SK-N-SH (cell line): ENCODE measurements at regions not wholly inside any gene's neighbourhood (a gene's known extent, or its start where the extent isn't known, plus 50 kb on each side); places are given as distances from the start of the nearest gene placed in this dataset.

ENCODE experiments used
- CTCF ChIA-PET: fragments of 300-600, 350-600 bp; formaldehyde crosslinking; extraction: SDS; loops from one replicate; lab custom pipeline; 2021; lab: Yijun Ruan, JAX
- POLR2A ChIA-PET: fragments of 350-600 bp; sonication (Branson Sonifier 250); formaldehyde crosslinking; extraction: SDS; loops from one replicate; lab custom pipeline; 2020; ENCODE audit warnings: antibody characterized with exemption, inconsistent platforms; lab: Yijun Ruan, JAX
- DNase-seq: peaks from one replicate; pipeline ENCODE4 v3.0.0; 2012
- H2AFZ ChIP-seq: fragments of 200-600 bp; sonication (generic); 2 replicates; pipeline ENCODE4 v1.8.1; 2016; ENCODE audit warnings: antibody characterized with exemption, mild to moderate bottlenecking, low read depth
- H3F3A ChIP-seq: fragments of 200-600 bp; sonication (generic); replicated peaks from 2 replicates; pipeline ENCODE3; 2016; ENCODE audit warnings: antibody characterized with exemption, mild to moderate bottlenecking; ENCODE audit not compliant: insufficient read depth
- H3K27ac ChIP-seq, 2 experiments: fragments of 200-500 bp in 1 of 2; fragments of 200-600 bp in 1 of 2; sonication (Bioruptor generic) in 1 of 2; sonication (generic), shearing (Covaris generic) in 1 of 2; 2 replicates each; pipeline versions ENCODE4 v1.5.1 to v1.6.1; 2014 to 2016; ENCODE audit warnings: low read depth in 2 of 2, inconsistent platforms in 1 of 2, low read length in 1 of 2, mild to moderate bottlenecking in 1 of 2, mixed read lengths in 1 of 2
- H3K27me3 ChIP-seq: fragments of 200-600 bp; sonication (generic), shearing (Covaris generic); 2 replicates; pipeline ENCODE4 v1.6.1; 2016; ENCODE audit warnings: mixed run types; ENCODE audit not compliant: insufficient read depth
- H3K36me3 ChIP-seq, 2 experiments: fragments of 200-500 bp in 1 of 2; fragments of 200-600 bp in 1 of 2; sonication (Bioruptor generic) in 1 of 2; sonication (generic) in 1 of 2; replicated peaks in 1 of 2; 2 replicates each; pipeline versions ENCODE3 to v1.5.1; 2014 to 2016; ENCODE audit warnings: low read length in 1 of 2, mild to moderate bottlenecking in 1 of 2; ENCODE audit not compliant: insufficient read depth in 2 of 2, control insufficient read depth in 1 of 2
- H3K4me1 ChIP-seq, 2 experiments: fragments of 200-500 bp in 1 of 2; fragments of 200-600 bp in 1 of 2; sonication (Bioruptor generic) in 1 of 2; sonication (generic), shearing (Covaris generic) in 1 of 2; 2 replicates each; pipeline versions ENCODE4 v1.5.1 to v1.6.1; 2014 to 2016; ENCODE audit warnings: low read depth in 1 of 2, low read length in 1 of 2, mixed run types in 1 of 2; ENCODE audit not compliant: insufficient read depth in 2 of 2, control insufficient read depth in 1 of 2
- H3K4me2 ChIP-seq: fragments of 200-600 bp; sonication (generic), shearing (Covaris generic); 2 replicates; pipeline ENCODE4 v1.6.1; 2017; ENCODE audit warnings: mixed run types
- H3K4me3 ChIP-seq, 2 experiments: fragments of 200-500 bp in 1 of 2; fragments of 200-600 bp in 1 of 2; sonication (Bioruptor generic) in 1 of 2; sonication (generic), shearing (Covaris generic) in 1 of 2; 2 replicates each; pipeline versions ENCODE4 v1.5.1 to v1.8.1; 2014 to 2016; ENCODE audit warnings: low read depth in 2 of 2, inconsistent platforms in 1 of 2, low read length in 1 of 2, mild to moderate bottlenecking in 1 of 2, mixed read lengths in 1 of 2, moderate library complexity in 1 of 2
- H3K79me2 ChIP-seq: fragments of 200-600 bp; sonication (generic); 2 replicates; pipeline ENCODE4 v1.8.1; 2017; ENCODE audit warnings: mild to moderate bottlenecking; ENCODE audit not compliant: insufficient read depth
- H3K9ac ChIP-seq: fragments of 200-600 bp; sonication (generic); 2 replicates; pipeline ENCODE4 v1.6.1; 2017; ENCODE audit warnings: mixed run types
- H3K9me2 ChIP-seq: fragments of 200-600 bp; sonication (generic); 2 replicates; pipeline ENCODE4 v1.6.1; 2017; ENCODE audit warnings: mixed run types
- H3K9me3 ChIP-seq: fragments of 200-600 bp; sonication (generic); 2 replicates; pipeline ENCODE4 v1.6.1; 2017; ENCODE audit warnings: mixed run types, mild to moderate bottlenecking, moderate library complexity
- H4K20me1 ChIP-seq: fragments of 200-600 bp; sonication (generic); 2 replicates; pipeline ENCODE4 v1.6.1; 2017; ENCODE audit warnings: mild to moderate bottlenecking, mixed run types; ENCODE audit not compliant: insufficient read depth
- CHD2 ChIP-seq: fragments of 150-350 bp; IDR thresholded peaks from 2 replicates; pipeline ENCODE4 v1.6.1; 2018; ENCODE audit warnings: low read length; ENCODE audit not compliant: partially characterized antibody
- EZH2phosphoT487 ChIP-seq: fragments of 200-600 bp; sonication (generic); IDR thresholded peaks from 2 replicates; pipeline ENCODE4 v1.6.1; 2017; ENCODE audit warnings: low read depth, mixed run types, mild to moderate bottlenecking, antibody characterized with exemption, moderate library complexity, borderline replicate concordance
- FOSL2 ChIP-seq: IDR thresholded peaks from 2 replicates; pipeline ENCODE4 v1.4.0; 2012; ENCODE audit warnings: low read depth, mild to moderate bottlenecking, moderate library complexity, borderline replicate concordance
- FOXJ3 ChIP-seq: sonication (generic); formaldehyde crosslinking; IDR thresholded peaks from 2 replicates; pipeline ENCODE4 v1.5.1; 2020; ENCODE audit warnings: mild to moderate bottlenecking, missing genetic modification reagents
- FOXM1 ChIP-seq: IDR thresholded peaks from 2 replicates; pipeline ENCODE4 v1.4.0; 2012; ENCODE audit warnings: low read depth, mild to moderate bottlenecking
- GATA2 ChIP-seq: sonication (generic); formaldehyde crosslinking; IDR thresholded peaks from 2 replicates; pipeline ENCODE4 v1.5.0; 2020; ENCODE audit warnings: mild to moderate bottlenecking, missing genetic modification reagents
- JUND ChIP-seq: IDR thresholded peaks from 2 replicates; pipeline ENCODE4 v1.4.0; 2012
- MEF2A ChIP-seq: IDR thresholded peaks from 2 replicates; pipeline ENCODE4 v1.4.0; 2012; ENCODE audit warnings: low read depth, borderline replicate concordance
- MXI1 ChIP-seq: IDR thresholded peaks from 2 replicates; pipeline ENCODE4 v1.6.1; 2012; ENCODE audit warnings: mild to moderate bottlenecking, low read depth, low read length, improper control_type of control experiment
- NRF1 ChIP-seq: IDR thresholded peaks from 2 replicates; pipeline ENCODE4 v1.6.1; 2012; ENCODE audit warnings: low read depth, mild to moderate bottlenecking, low read length
- RFX5 ChIP-seq: IDR thresholded peaks from 2 replicates; pipeline ENCODE4 v1.6.1; 2012; ENCODE audit warnings: mild to moderate bottlenecking, improper control_type of control experiment, low read length
- RXRA ChIP-seq: IDR thresholded peaks from 2 replicates; pipeline ENCODE4 v1.4.0; 2012; ENCODE audit warnings: low read depth, mild to moderate bottlenecking, borderline replicate concordance
- SIN3A ChIP-seq: IDR thresholded peaks from 2 replicates; pipeline ENCODE4 v1.6.1; 2012; ENCODE audit warnings: low read depth, mild to moderate bottlenecking, low read length, moderate library complexity, borderline replicate concordance
- TCF12 ChIP-seq: IDR thresholded peaks from 2 replicates; pipeline ENCODE4 v1.4.0; 2012
- TEAD4 ChIP-seq: IDR thresholded peaks from 2 replicates; pipeline ENCODE4 v1.4.0; 2012; ENCODE audit warnings: mild to moderate bottlenecking, borderline replicate concordance; ENCODE audit not compliant: insufficient read depth
- USF1 ChIP-seq: IDR thresholded peaks from 2 replicates; pipeline ENCODE4 v1.4.0; 2012; ENCODE audit warnings: low read depth, borderline replicate concordance
- YY1 ChIP-seq: IDR thresholded peaks from 2 replicates; pipeline ENCODE4 v1.4.0; 2012; ENCODE audit warnings: low read depth, mild to moderate bottlenecking
- ZBTB33 ChIP-seq: IDR thresholded peaks from 2 replicates; pipeline ENCODE4 v1.4.0; 2012; ENCODE audit warnings: low read depth, borderline replicate concordance
- WGBS: methylation state at CpG from one replicate; pipeline ENCODE4 v1.1.6; 2017; ENCODE audit warnings: low lambda C conversion rate; 5-methylcytosine and 5-hydroxymethylcytosine counted together
- TF ChIP-seq, protein P1 (sequence below): IDR thresholded peaks from 2 replicates; pipeline ENCODE4 v1.6.1; 2012; ENCODE audit warnings: mild to moderate bottlenecking, low read depth, low read length, moderate library complexity
- TF ChIP-seq, protein P2 (sequence below): IDR thresholded peaks from 2 replicates; pipeline ENCODE4 v1.4.0; 2012; ENCODE audit warnings: low read depth
- TF ChIP-seq, protein P3 (sequence below): IDR thresholded peaks from 2 replicates; pipeline ENCODE4; 2012

GRCh38 chr9:126117631-126118030 lies 209.0 kb upstream of the MVB12B start (continued):
- TF ChIP-seq, protein P1, sequence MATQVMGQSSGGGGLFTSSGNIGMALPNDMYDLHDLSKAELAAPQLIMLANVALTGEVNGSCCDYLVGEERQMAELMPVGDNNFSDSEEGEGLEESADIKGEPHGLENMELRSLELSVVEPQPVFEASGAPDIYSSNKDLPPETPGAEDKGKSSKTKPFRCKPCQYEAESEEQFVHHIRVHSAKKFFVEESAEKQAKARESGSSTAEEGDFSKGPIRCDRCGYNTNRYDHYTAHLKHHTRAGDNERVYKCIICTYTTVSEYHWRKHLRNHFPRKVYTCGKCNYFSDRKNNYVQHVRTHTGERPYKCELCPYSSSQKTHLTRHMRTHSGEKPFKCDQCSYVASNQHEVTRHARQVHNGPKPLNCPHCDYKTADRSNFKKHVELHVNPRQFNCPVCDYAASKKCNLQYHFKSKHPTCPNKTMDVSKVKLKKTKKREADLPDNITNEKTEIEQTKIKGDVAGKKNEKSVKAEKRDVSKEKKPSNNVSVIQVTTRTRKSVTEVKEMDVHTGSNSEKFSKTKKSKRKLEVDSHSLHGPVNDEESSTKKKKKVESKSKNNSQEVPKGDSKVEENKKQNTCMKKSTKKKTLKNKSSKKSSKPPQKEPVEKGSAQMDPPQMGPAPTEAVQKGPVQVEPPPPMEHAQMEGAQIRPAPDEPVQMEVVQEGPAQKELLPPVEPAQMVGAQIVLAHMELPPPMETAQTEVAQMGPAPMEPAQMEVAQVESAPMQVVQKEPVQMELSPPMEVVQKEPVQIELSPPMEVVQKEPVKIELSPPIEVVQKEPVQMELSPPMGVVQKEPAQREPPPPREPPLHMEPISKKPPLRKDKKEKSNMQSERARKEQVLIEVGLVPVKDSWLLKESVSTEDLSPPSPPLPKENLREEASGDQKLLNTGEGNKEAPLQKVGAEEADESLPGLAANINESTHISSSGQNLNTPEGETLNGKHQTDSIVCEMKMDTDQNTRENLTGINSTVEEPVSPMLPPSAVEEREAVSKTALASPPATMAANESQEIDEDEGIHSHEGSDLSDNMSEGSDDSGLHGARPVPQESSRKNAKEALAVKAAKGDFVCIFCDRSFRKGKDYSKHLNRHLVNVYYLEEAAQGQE: no peak
- TF ChIP-seq FOSL2: no peak
- no peak for TF ChIP-seq MXI1
- no peak for TF ChIP-seq TCF12
- TF ChIP-seq, all 33 proteins: peak for 0

- 33% methylated on average over 5 of the region's 6 CpGs for WGBS
- H3K27ac ChIP-seq: no peak overlapping the region
- TF ChIP-seq CHD2 (no peak), JUND (no peak), MXI1 (no peak), FOXM1 (no peak), TCF12 (no peak), FOXJ3 (CRISPR knock-in tag) (no peak), RFX5 (no peak), TEAD4 (no peak), USF1 (no peak), YY1 (no peak), MEF2A (no peak), EZH2phosphoT487 (no peak), RXRA (no peak), NRF1 (no peak), SIN3A (no peak), GATA2 (CRISPR knock-in tag) (no peak), ZBTB33 (no peak)
- TF ChIP-seq, protein P2, sequence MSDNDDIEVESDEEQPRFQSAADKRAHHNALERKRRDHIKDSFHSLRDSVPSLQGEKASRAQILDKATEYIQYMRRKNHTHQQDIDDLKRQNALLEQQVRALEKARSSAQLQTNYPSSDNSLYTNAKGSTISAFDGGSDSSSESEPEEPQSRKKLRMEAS: no peak
- TF ChIP-seq, protein P3, sequence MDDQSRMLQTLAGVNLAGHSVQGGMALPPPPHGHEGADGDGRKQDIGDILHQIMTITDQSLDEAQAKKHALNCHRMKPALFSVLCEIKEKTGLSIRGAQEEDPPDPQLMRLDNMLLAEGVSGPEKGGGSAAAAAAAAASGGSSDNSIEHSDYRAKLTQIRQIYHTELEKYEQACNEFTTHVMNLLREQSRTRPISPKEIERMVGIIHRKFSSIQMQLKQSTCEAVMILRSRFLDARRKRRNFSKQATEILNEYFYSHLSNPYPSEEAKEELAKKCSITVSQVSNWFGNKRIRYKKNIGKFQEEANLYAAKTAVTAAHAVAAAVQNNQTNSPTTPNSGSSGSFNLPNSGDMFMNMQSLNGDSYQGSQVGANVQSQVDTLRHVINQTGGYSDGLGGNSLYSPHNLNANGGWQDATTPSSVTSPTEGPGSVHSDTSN: no peak
- H3K9ac ChIP-seq: no peak overlapping the region
- POLR2A ChIA-PET: no interaction called here
- H3K9me3 ChIP-seq: no peaks in the 10 kb centered on the region
- H3F3A ChIP-seq: no peaks in the 10 kb centered on the region
- no peak overlapping the region for H3K4me2 ChIP-seq
- CTCF ChIA-PET: no interaction called here
- no peaks in the 10 kb centered on the region for H3K9me2 ChIP-seq
- no peak overlapping the region for H2AFZ ChIP-seq
- H3K27me3 ChIP-seq: peaks cover 25% of the 10 kb centered on the region; the same call in 1 of the 2 replicates
- no peaks in the 10 kb centered on the region for H3K36me3 ChIP-seq
- H3K4me3 ChIP-seq: no peak overlapping the region
- DNase-seq: no peak
- H3K4me1 ChIP-seq: no peaks in the 10 kb centered on the region
- no peaks in the 10 kb centered on the region for H3K79me2 ChIP-seq
- no peaks in the 10 kb centered on the region for H4K20me1 ChIP-seq
Observed at GRCh38 chr9:126119731-126120130, 206.9 kb upstream of the MVB12B start.
